Gastrocnemius medialis (tissue), 4 donors: ENCODE measurements at regions not wholly inside any gene's neighbourhood (a gene's known extent, or its start where the extent isn't known, plus 50 kb on each side); places are given as distances from the start of the nearest gene placed in this dataset.

Source experiments
- CTCF ChIP-seq, 5 experiments: fragments of 450-650 bp in 3 of 5; fragments of 200-600 bp in 2 of 5; sonication (generic) in 2 of 5; IDR thresholded peaks in 4 of 5; conservative IDR thresholded peaks in 1 of 5; 1 replicate in 4 of 5; 2 replicates in 1 of 5; pipeline ENCODE4 v1.5.1; 2016 to 2019; ENCODE audit warnings: antibody characterized with exemption in 5 of 5, mild to moderate bottlenecking in 3 of 5, moderate library complexity in 3 of 5
- POLR2A ChIP-seq, 2 donors: fragments of 450-650 bp; IDR thresholded peaks; one replicate each; pipeline ENCODE4 v1.6.1; 2017; ENCODE audit warnings: antibody characterized with exemption in 2 of 2, mild to moderate bottlenecking in 2 of 2, moderate library complexity in 2 of 2

- TF ChIP-seq CTCF (IDR thresholded peaks at IDR 0.05 in 4 of 5, conservative IDR thresholded peaks at IDR 0.05 in 1 of 5) (no peak), POLR2A (IDR thresholded peaks at IDR 0.05) (no peak)
Measured at GRCh38 chr1:17966341-17966740, 141.3 kb upstream of the IGSF21 start.
